H9 (cell line): ENCODE measurements at regions not wholly inside any gene's neighbourhood (a gene's known extent, or its start where the extent isn't known, plus 50 kb on each side); places are given as distances from the start of the nearest gene placed in this dataset.

ENCODE experiments used
- DNase-seq: peaks from one replicate; pipeline ENCODE4 v3.0.0-alpha.2; 2017
- H2AFZ ChIP-seq: one replicate; pipeline ENCODE4 v1.6.1; 2013; ENCODE audit warnings: mild to moderate bottlenecking, low read length, control low read depth, moderate library complexity
- H2AK5ac ChIP-seq: 2 replicates; pipeline ENCODE4 v1.6.1; 2013; ENCODE audit warnings: low read length, control low read depth, mixed read lengths; ENCODE audit not compliant: insufficient read length
- H2BK120ac ChIP-seq: one replicate; pipeline ENCODE4 v1.6.1; 2013; ENCODE audit warnings: low read depth, mild to moderate bottlenecking, low read length, control low read depth, inconsistent platforms; ENCODE audit not compliant: poor library complexity, severe bottlenecking
- H2BK12ac ChIP-seq: 2 replicates; pipeline ENCODE4 v1.6.1; 2013; ENCODE audit warnings: low read length, control low read depth, mixed read lengths, low read depth; ENCODE audit not compliant: insufficient read length
- H2BK15ac ChIP-seq: 2 replicates; pipeline ENCODE4 v1.6.1; 2013; ENCODE audit warnings: low read depth, low read length, control low read depth
- H2BK20ac ChIP-seq: one replicate; pipeline ENCODE4 v1.6.1; 2013; ENCODE audit warnings: low read depth, mild to moderate bottlenecking, low read length, control low read depth, inconsistent platforms; ENCODE audit not compliant: poor library complexity, severe bottlenecking
- H2BK5ac ChIP-seq: 2 replicates; pipeline ENCODE4 v1.6.1; 2013; ENCODE audit warnings: low read length, control low read depth, mixed read lengths; ENCODE audit not compliant: insufficient read length
- H3K14ac ChIP-seq: 2 replicates; pipeline ENCODE4 v1.6.1; 2013; ENCODE audit warnings: low read length, control low read depth; ENCODE audit not compliant: insufficient read depth
- H3K18ac ChIP-seq: 2 replicates; pipeline ENCODE4 v1.6.1; 2013; ENCODE audit warnings: low read depth, mild to moderate bottlenecking, mixed read lengths, low read length, control low read depth; ENCODE audit not compliant: insufficient read length
- H3K23ac ChIP-seq: 2 replicates; pipeline ENCODE4 v1.6.1; 2013; ENCODE audit warnings: low read length, control low read depth, mixed read lengths, low read depth; ENCODE audit not compliant: insufficient read length
- H3K23me2 ChIP-seq: 2 replicates; pipeline ENCODE4 v1.6.1; 2013; ENCODE audit warnings: low read depth, mild to moderate bottlenecking, mixed read lengths, low read length, control low read depth; ENCODE audit not compliant: insufficient read length, poor library complexity, severe bottlenecking
- H3K27ac ChIP-seq: 2 replicates; pipeline ENCODE4 v1.5.1; 2013; ENCODE audit warnings: low read length, control low read depth, mixed read lengths, low read depth; ENCODE audit not compliant: insufficient read length
- H3K27me3 ChIP-seq: 2 replicates; pipeline ENCODE4 v1.6.1; 2013; ENCODE audit warnings: low read length, control low read depth, inconsistent platforms; ENCODE audit not compliant: insufficient read depth
- H3K4ac ChIP-seq: 2 replicates; pipeline ENCODE4 v1.6.1; 2013; ENCODE audit warnings: low read depth, mild to moderate bottlenecking, control low read depth, inconsistent platforms, low read length, moderate library complexity
- H3K4me1 ChIP-seq: 2 replicates; pipeline ENCODE4 v1.6.1; 2013; ENCODE audit warnings: low read length, control low read depth, inconsistent platforms; ENCODE audit not compliant: insufficient read depth
- H3K4me2 ChIP-seq: 2 replicates; pipeline ENCODE4 v1.6.1; 2013; ENCODE audit warnings: low read length, control low read depth, mixed read lengths; ENCODE audit not compliant: insufficient read length, insufficient read depth
- H3K56ac ChIP-seq: 2 replicates; pipeline ENCODE4 v1.6.1; 2013; ENCODE audit warnings: low read depth, mild to moderate bottlenecking, mixed read lengths, low read length, control low read depth; ENCODE audit not compliant: insufficient read length
- H3K79me1 ChIP-seq: 2 replicates; pipeline ENCODE4 v1.6.1; 2013; ENCODE audit warnings: low read depth, mild to moderate bottlenecking, moderate library complexity, low read length, control low read depth, inconsistent platforms; ENCODE audit not compliant: insufficient read depth, poor library complexity, severe bottlenecking
- H3K79me2 ChIP-seq: 2 replicates; pipeline ENCODE4 v1.6.1; 2013; ENCODE audit warnings: low read length, control low read depth, inconsistent platforms; ENCODE audit not compliant: insufficient read depth
- H3K9ac ChIP-seq: 2 replicates; pipeline ENCODE4 v1.6.1; 2013; ENCODE audit warnings: low read length, control low read depth, mixed read lengths; ENCODE audit not compliant: insufficient read length; ENCODE audit errors: extremely low read depth
- H3K9me3 ChIP-seq: one replicate; pipeline ENCODE4 v1.6.1; 2013; ENCODE audit warnings: low read depth, low read length, inconsistent platforms; ENCODE audit not compliant: control insufficient read depth
- H3T11ph ChIP-seq: one replicate; pipeline ENCODE4 v1.6.1; 2013; ENCODE audit warnings: mild to moderate bottlenecking, low read length, control low read depth, inconsistent platforms
- H4K20me1 ChIP-seq: one replicate; pipeline ENCODE4 v1.6.1; 2013; ENCODE audit not compliant: control insufficient read depth, insufficient read length, insufficient read depth
- H4K5ac ChIP-seq: 2 replicates; pipeline ENCODE4 v1.6.1; 2013; ENCODE audit warnings: low read depth, mild to moderate bottlenecking, mixed read lengths, low read length, control low read depth; ENCODE audit not compliant: insufficient read length
- H4K8ac ChIP-seq: replicated peaks from 2 replicates; pipeline ENCODE4 v1.6.1; 2013; ENCODE audit warnings: low read length, control low read depth, mixed read lengths, low read depth; ENCODE audit not compliant: insufficient read length
- H4K91ac ChIP-seq: 2 replicates; pipeline ENCODE4 v1.6.1; 2013; ENCODE audit warnings: low read depth, mild to moderate bottlenecking, moderate library complexity, mixed read lengths, low read length, control low read depth; ENCODE audit not compliant: insufficient read length
- H3K27ac Mint-ChIP-seq, 3 experiments: 2 replicates in 2 of 3; 3 replicates in 1 of 3; pipeline ENCODE4 v1.8.0; 2020 to 2021; ENCODE audit warnings: mixed read lengths in 3 of 3, mild to moderate bottlenecking in 1 of 3, moderate library complexity in 1 of 3
- H3K27me3 Mint-ChIP-seq: 2 replicates; pipeline ENCODE4 v1.8.0; 2021; ENCODE audit warnings: low read depth, mild to moderate bottlenecking, moderate library complexity, mixed read lengths
- H3K36me3 Mint-ChIP-seq, 3 experiments: 2 replicates in 2 of 3; 3 replicates in 1 of 3; pipeline ENCODE4 v1.8.0; 2020 to 2021; ENCODE audit warnings: low read depth in 3 of 3, mixed read lengths in 3 of 3; ENCODE audit not compliant: insufficient read depth in 1 of 3
- H3K4me1 Mint-ChIP-seq, 2 experiments: 2 replicates each; pipeline ENCODE4 v1.8.0; 2020; ENCODE audit warnings: mixed read lengths in 2 of 2
- H3K4me3 Mint-ChIP-seq, 2 experiments: 2 replicates in 1 of 2; 3 replicates in 1 of 2; pipeline ENCODE4 v1.8.0; 2020 to 2021; ENCODE audit warnings: mild to moderate bottlenecking in 2 of 2, mixed read lengths in 2 of 2, moderate library complexity in 1 of 2
- H3K9me3 Mint-ChIP-seq, 2 experiments: 2 replicates in 1 of 2; 3 replicates in 1 of 2; pipeline ENCODE4 v1.8.0; 2020; ENCODE audit warnings: mild to moderate bottlenecking in 2 of 2, mixed read lengths in 2 of 2, moderate library complexity in 1 of 2
- WGBS: extraction: QIAGEN DNeasy Blood & Tissue Kit; methylation state at CpG from one replicate; pipeline ENCODE4 v1.1.7; 2013; ENCODE audit warnings: missing lambda C conversion rate, low lambda C conversion rate, mixed read lengths; ENCODE audit not compliant: insufficient read length; ENCODE audit errors: extremely low coverage; 5-methylcytosine and 5-hydroxymethylcytosine counted together
- TF ChIP-seq, protein P1 (sequence below): fragments of 200-600 bp; sonication (generic); conservative IDR thresholded peaks from 3 replicates; pipeline ENCODE4 v1.8.0; 2021; ENCODE audit warnings: antibody characterized with exemption, mild to moderate bottlenecking

DNA sequence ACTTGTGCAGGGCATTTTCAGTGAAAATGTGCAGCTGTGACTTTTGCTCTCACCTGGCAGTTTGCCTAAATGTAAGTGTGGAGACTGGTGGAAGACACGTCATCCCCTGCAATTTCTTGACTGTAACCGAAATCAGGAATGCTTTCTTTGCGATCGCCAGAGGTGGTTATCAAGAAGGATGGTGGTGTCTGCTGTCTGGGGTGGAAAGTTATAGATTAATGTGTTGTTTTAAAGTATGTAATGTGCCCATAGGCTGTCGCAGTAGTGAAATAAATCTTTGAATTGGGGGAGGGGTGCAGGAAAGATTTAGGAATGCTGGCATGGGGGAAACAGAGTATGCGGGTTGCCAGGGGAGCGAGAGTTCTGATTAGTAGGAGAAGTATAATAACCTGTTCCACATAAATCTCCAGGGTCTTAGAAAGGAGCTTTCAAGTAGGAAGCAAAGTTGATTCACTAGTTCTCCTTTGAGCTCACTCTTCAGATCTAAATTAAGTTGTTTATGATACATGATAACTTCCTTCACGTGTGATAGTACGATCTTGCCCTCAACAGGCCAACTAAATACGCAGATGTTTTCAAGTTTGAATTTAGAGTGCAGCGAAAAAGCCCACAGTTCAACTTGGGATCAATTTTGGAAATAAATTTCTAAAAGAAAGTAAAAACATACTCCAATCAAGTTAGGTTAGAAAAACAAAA is 1520.0 kb upstream of the SLC10A2 start:
- Histone ChIP-seq H3K56ac (no peak overlapping the region), H3K27me3 (no peaks in the 10 kb centered on the region), H3K9me3 (no peaks in the 10 kb centered on the region), H3K23me2 (no peaks in the 10 kb centered on the region), H3K4ac (no peak overlapping the region), H2BK120ac (no peak overlapping the region), H3K18ac (no peak overlapping the region), H2BK12ac (no peak overlapping the region), H3K4me1 (no peaks in the 10 kb centered on the region), H2BK15ac (no peak overlapping the region), H3K79me2 (no peaks in the 10 kb centered on the region), H3K79me1 (no peaks in the 10 kb centered on the region), H3T11ph (no peak overlapping the region), H3K14ac (no peak overlapping the region), H2AFZ (no peak overlapping the region), H4K5ac (no peak overlapping the region), H3K23ac (no peak overlapping the region), H3K9ac (no peak overlapping the region), H4K8ac (no peak overlapping the region), H2BK20ac (no peak overlapping the region), H4K91ac (no peak overlapping the region), H4K20me1 (no peaks in the 10 kb centered on the region), H2BK5ac (no peak overlapping the region), H2AK5ac (no peak overlapping the region), H3K27ac (no peak overlapping the region), H3K4me2 (no peak overlapping the region)
- Mint-ChIP-seq H3K9me3 (no peaks in the 10 kb centered on the region), H3K27me3 (no peaks in the 10 kb centered on the region), H3K4me1 (peaks cover 5 to 6% of the 10 kb centered on the region in 2 experiments), H3K36me3 (no peaks in the 10 kb centered on the region; a peak in 1 of 7 replicates), H3K4me3 (no peak overlapping the region), H3K27ac (no peak overlapping the region; a peak in 1 of 7 replicates)
- TF ChIP-seq, protein P1, sequence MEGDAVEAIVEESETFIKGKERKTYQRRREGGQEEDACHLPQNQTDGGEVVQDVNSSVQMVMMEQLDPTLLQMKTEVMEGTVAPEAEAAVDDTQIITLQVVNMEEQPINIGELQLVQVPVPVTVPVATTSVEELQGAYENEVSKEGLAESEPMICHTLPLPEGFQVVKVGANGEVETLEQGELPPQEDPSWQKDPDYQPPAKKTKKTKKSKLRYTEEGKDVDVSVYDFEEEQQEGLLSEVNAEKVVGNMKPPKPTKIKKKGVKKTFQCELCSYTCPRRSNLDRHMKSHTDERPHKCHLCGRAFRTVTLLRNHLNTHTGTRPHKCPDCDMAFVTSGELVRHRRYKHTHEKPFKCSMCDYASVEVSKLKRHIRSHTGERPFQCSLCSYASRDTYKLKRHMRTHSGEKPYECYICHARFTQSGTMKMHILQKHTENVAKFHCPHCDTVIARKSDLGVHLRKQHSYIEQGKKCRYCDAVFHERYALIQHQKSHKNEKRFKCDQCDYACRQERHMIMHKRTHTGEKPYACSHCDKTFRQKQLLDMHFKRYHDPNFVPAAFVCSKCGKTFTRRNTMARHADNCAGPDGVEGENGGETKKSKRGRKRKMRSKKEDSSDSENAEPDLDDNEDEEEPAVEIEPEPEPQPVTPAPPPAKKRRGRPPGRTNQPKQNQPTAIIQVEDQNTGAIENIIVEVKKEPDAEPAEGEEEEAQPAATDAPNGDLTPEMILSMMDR = no peak
- DNase-seq = no peak
- WGBS = no CpG with 5 or more reads among the region's 11 CpGs
